Liver (tissue), 8 donors: ENCODE measurements at regions not wholly inside any gene's neighbourhood (a gene's known extent, or its start where the extent isn't known, plus 50 kb on each side); places are given as distances from the start of the nearest gene placed in this dataset.
A peak's percentile ranks its signal among the peaks of the same experiment; 100 is the strongest.

Experiments used
- DNase-seq: peaks from one replicate; pipeline ENCODE4 v3.0.0-alpha.2; 2017; ENCODE audit warnings: low spot score
- H3K27ac ChIP-seq, 2 donors: one replicate each; pipeline ENCODE4 v1.7.0; 2013; ENCODE audit warnings: inconsistent platforms in 2 of 2, low read length in 2 of 2, control low read depth in 1 of 2, low read depth in 1 of 2, mild to moderate bottlenecking in 1 of 2
- H3K27me3 ChIP-seq, 4 donors: one replicate each; pipeline versions ENCODE4 v1.6.1 to v1.7.0; 2013; ENCODE audit warnings: low read length in 3 of 4, inconsistent platforms in 1 of 4, mild to moderate bottlenecking in 1 of 4, moderate library complexity in 1 of 4; ENCODE audit not compliant: control insufficient read depth in 4 of 4, insufficient read depth in 4 of 4
- H3K36me3 ChIP-seq, 4 donors: one replicate each; pipeline versions ENCODE4 v1.6.1 to v1.7.0; 2013; ENCODE audit warnings: low read length in 3 of 4, mild to moderate bottlenecking in 3 of 4, low read depth in 1 of 4, moderate library complexity in 1 of 4; ENCODE audit not compliant: control insufficient read depth in 4 of 4, insufficient read depth in 3 of 4
- H3K4me1 ChIP-seq, 4 donors: one replicate each; pipeline versions ENCODE4 v1.6.1 to v1.7.0; 2013; ENCODE audit warnings: low read length in 3 of 4, mild to moderate bottlenecking in 3 of 4, moderate library complexity in 1 of 4; ENCODE audit not compliant: control insufficient read depth in 4 of 4, insufficient read depth in 4 of 4
- H3K4me3 ChIP-seq, 3 donors: one replicate each; pipeline versions ENCODE4 v1.6.1 to v1.7.0; 2013; ENCODE audit warnings: low read length in 3 of 3, control low read depth in 1 of 3, low read depth in 1 of 3, mild to moderate bottlenecking in 1 of 3
- H3K9ac ChIP-seq, 2 donors: one replicate each; pipeline ENCODE4 v1.7.0; 2013; ENCODE audit warnings: low read length in 2 of 2, mild to moderate bottlenecking in 2 of 2, moderate library complexity in 2 of 2, control low read depth in 1 of 2, low read depth in 1 of 2
- H3K9me3 ChIP-seq, 4 donors: one replicate each; pipeline versions ENCODE4 v1.6.1 to v1.7.0; 2013; ENCODE audit warnings: low read length in 3 of 4; ENCODE audit not compliant: control insufficient read depth in 4 of 4
- EGR1 ChIP-seq, 2 donors: IDR thresholded peaks; 2 replicates each; pipeline ENCODE4 v1.6.1; 2016 to 2018; ENCODE audit warnings: antibody characterized with exemption in 2 of 2, low read depth in 2 of 2
- FOXA1 ChIP-seq: IDR thresholded peaks from 2 replicates; pipeline ENCODE4 v1.6.1; 2016; ENCODE audit warnings: antibody characterized with exemption
- FOXA2 ChIP-seq: IDR thresholded peaks from 2 replicates; pipeline ENCODE4 v1.6.1; 2016; ENCODE audit warnings: antibody characterized with exemption
- GABPA ChIP-seq, 2 donors: IDR thresholded peaks in 1 of 2; conservative IDR thresholded peaks in 1 of 2; 2 replicates each; pipeline ENCODE4 v1.6.1; 2016; ENCODE audit warnings: antibody characterized with exemption in 2 of 2, mild to moderate bottlenecking in 1 of 2, moderate library complexity in 1 of 2
- HNF4A ChIP-seq, 2 donors: conservative IDR thresholded peaks; 2 replicates each; pipeline ENCODE4 v1.6.1; 2016; ENCODE audit warnings: antibody characterized with exemption in 2 of 2, mild to moderate bottlenecking in 2 of 2
- HNF4G ChIP-seq: IDR thresholded peaks from 2 replicates; pipeline ENCODE4 v1.6.1; 2016; ENCODE audit warnings: antibody characterized with exemption
- JUND ChIP-seq, 2 donors: IDR thresholded peaks; 2 replicates each; pipeline ENCODE4 v1.6.1; 2016; ENCODE audit warnings: antibody characterized with exemption in 2 of 2
- NR2F2 ChIP-seq: IDR thresholded peaks from 2 replicates; pipeline ENCODE4 v1.6.1; 2016; ENCODE audit warnings: antibody characterized with exemption
- RAD21 ChIP-seq, 2 donors: IDR thresholded peaks; 2 replicates each; pipeline ENCODE4 v1.6.1; 2016; ENCODE audit warnings: antibody characterized with exemption in 2 of 2, mild to moderate bottlenecking in 2 of 2
- RXRA ChIP-seq, 2 donors: IDR thresholded peaks; 2 replicates each; pipeline ENCODE4 v1.6.1; 2017 to 2018; ENCODE audit warnings: antibody characterized with exemption in 2 of 2, mild to moderate bottlenecking in 1 of 2
- SP1 ChIP-seq: IDR thresholded peaks from 2 replicates; pipeline ENCODE4 v1.6.1; 2018; ENCODE audit warnings: antibody characterized with exemption, mild to moderate bottlenecking
- TAF1 ChIP-seq: conservative IDR thresholded peaks from 2 replicates; pipeline ENCODE4 v1.6.1; 2016; ENCODE audit warnings: antibody characterized with exemption, mild to moderate bottlenecking
- YY1 ChIP-seq: IDR thresholded peaks from 2 replicates; pipeline ENCODE4 v1.6.1; 2016; ENCODE audit warnings: antibody characterized with exemption, mild to moderate bottlenecking
- WGBS: extraction: QIAGEN DNeasy Blood & Tissue Kit; methylation state at CpG from one replicate; pipeline ENCODE4 v1.1.7; 2013; 5-methylcytosine and 5-hydroxymethylcytosine counted together
- TF ChIP-seq, protein P1 (sequence below): IDR thresholded peaks from 2 replicates; pipeline ENCODE4 v1.6.1; 2016; ENCODE audit warnings: antibody characterized with exemption
- TF ChIP-seq, protein P2 (sequence below): fragments of 150-350 bp; IDR thresholded peaks from 2 replicates; pipeline ENCODE4 v1.5.1; 2017; ENCODE audit warnings: improper control_type of control experiment, low read depth, low read length; ENCODE audit not compliant: missing input control
- TF ChIP-seq, protein P3 (sequence below): IDR thresholded peaks from 2 replicates; pipeline ENCODE4 v1.6.1; 2016; ENCODE audit warnings: antibody characterized with exemption
- TF ChIP-seq, protein P4 (sequence below): IDR thresholded peaks from 2 replicates; pipeline ENCODE4 v1.6.1; 2016; ENCODE audit warnings: antibody characterized with exemption, mild to moderate bottlenecking
- TF ChIP-seq, protein P5 (sequence below): IDR thresholded peaks from 2 replicates; pipeline ENCODE4 v1.6.1; 2016; ENCODE audit warnings: antibody characterized with exemption
- donor health status: healthy.
- donor health status: healthy.
- donor health status: healthy.
- donor health status: healthy.
- donor health status: healthy.

DNA sequence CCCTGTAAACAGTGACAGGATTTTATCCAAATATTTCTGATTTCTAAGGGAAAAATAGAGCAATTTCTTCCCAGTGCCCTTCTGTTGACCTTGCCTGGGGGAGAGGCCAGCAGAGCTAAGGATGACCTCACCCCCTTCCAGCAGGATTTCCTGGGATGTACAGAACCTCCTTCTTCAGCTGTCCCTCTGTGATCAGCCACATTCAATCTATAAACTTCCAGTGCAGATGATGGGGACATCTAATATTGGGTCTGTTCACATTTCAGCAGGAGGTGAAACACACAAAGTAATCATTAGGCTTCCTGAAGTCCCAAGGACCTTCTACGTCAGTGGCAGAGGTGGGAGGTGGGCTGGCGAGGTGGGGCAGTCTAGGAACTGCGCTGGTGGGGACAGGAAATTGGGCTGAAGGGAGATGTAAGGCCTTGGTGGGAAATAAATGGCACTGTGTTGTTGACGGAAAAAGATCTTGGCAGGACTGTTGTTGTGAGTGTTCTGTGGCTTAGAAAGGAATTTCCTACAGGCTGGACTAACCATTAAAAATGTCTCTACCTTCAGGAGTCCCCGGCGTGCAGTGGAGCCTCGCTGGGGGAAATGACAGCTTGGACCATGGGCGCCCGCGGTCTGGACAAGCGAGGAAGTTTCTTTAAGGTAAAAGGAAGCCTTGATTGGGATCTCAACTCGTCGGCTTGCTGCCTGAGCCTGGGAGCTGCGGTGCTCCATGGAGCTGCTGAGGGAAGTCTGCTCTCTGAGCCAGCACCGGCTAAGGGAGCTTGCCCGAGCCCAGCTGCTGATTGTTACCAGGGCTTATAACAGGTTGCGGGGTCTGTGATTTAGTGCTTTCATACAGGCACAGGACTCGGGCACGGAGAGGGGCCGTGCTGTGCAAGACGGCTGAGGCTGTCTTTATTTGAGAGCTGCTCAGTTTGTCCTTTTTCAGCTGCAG lies 127.9 kb upstream of the NAA20 start:
- no peaks in the 10 kb centered on the region for H3K27me3 ChIP-seq
- DNase-seq, result no peak
- 65% methylated on average over 21 of the region's 21 CpGs for WGBS
- TF ChIP-seq, protein P1, sequence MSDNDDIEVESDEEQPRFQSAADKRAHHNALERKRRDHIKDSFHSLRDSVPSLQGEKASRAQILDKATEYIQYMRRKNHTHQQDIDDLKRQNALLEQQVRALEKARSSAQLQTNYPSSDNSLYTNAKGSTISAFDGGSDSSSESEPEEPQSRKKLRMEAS, result no peak
- TF ChIP-seq RXRA (IDR thresholded peaks at IDR 0.05), result peak in 1 of 2 donors; percentile 14
- TF ChIP-seq TAF1, result no peak
- TF ChIP-seq YY1, result no peak
- no peak for TF ChIP-seq FOXA1
- TF ChIP-seq, protein P2, sequence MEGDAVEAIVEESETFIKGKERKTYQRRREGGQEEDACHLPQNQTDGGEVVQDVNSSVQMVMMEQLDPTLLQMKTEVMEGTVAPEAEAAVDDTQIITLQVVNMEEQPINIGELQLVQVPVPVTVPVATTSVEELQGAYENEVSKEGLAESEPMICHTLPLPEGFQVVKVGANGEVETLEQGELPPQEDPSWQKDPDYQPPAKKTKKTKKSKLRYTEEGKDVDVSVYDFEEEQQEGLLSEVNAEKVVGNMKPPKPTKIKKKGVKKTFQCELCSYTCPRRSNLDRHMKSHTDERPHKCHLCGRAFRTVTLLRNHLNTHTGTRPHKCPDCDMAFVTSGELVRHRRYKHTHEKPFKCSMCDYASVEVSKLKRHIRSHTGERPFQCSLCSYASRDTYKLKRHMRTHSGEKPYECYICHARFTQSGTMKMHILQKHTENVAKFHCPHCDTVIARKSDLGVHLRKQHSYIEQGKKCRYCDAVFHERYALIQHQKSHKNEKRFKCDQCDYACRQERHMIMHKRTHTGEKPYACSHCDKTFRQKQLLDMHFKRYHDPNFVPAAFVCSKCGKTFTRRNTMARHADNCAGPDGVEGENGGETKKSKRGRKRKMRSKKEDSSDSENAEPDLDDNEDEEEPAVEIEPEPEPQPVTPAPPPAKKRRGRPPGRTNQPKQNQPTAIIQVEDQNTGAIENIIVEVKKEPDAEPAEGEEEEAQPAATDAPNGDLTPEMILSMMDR, result no peak
- TF ChIP-seq, protein P3, sequence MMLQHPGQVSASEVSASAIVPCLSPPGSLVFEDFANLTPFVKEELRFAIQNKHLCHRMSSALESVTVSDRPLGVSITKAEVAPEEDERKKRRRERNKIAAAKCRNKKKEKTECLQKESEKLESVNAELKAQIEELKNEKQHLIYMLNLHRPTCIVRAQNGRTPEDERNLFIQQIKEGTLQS, result no peak
- TF ChIP-seq, protein P4, sequence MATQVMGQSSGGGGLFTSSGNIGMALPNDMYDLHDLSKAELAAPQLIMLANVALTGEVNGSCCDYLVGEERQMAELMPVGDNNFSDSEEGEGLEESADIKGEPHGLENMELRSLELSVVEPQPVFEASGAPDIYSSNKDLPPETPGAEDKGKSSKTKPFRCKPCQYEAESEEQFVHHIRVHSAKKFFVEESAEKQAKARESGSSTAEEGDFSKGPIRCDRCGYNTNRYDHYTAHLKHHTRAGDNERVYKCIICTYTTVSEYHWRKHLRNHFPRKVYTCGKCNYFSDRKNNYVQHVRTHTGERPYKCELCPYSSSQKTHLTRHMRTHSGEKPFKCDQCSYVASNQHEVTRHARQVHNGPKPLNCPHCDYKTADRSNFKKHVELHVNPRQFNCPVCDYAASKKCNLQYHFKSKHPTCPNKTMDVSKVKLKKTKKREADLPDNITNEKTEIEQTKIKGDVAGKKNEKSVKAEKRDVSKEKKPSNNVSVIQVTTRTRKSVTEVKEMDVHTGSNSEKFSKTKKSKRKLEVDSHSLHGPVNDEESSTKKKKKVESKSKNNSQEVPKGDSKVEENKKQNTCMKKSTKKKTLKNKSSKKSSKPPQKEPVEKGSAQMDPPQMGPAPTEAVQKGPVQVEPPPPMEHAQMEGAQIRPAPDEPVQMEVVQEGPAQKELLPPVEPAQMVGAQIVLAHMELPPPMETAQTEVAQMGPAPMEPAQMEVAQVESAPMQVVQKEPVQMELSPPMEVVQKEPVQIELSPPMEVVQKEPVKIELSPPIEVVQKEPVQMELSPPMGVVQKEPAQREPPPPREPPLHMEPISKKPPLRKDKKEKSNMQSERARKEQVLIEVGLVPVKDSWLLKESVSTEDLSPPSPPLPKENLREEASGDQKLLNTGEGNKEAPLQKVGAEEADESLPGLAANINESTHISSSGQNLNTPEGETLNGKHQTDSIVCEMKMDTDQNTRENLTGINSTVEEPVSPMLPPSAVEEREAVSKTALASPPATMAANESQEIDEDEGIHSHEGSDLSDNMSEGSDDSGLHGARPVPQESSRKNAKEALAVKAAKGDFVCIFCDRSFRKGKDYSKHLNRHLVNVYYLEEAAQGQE, result no peak
- TF ChIP-seq EGR1 (IDR thresholded peaks at IDR 0.05; ENCODE audit: low read depth in 2 of 2), result no peak
- TF ChIP-seq NR2F2, result peak; percentile 42
- no peak for TF ChIP-seq HNF4A (conservative IDR thresholded peaks at IDR 0.05)
- TF ChIP-seq RAD21 (IDR thresholded peaks at IDR 0.05), result no peak
- no peak for TF ChIP-seq HNF4G
- peak in 1 of 2 donors; percentile 54 for TF ChIP-seq JUND (IDR thresholded peaks at IDR 0.05)
- TF ChIP-seq SP1, result no peak
- no peak for TF ChIP-seq FOXA2
- TF ChIP-seq GABPA (IDR thresholded peaks at IDR 0.05 in 1 of 2, conservative IDR thresholded peaks at IDR 0.05 in 1 of 2), result no peak
- TF ChIP-seq, protein P5, sequence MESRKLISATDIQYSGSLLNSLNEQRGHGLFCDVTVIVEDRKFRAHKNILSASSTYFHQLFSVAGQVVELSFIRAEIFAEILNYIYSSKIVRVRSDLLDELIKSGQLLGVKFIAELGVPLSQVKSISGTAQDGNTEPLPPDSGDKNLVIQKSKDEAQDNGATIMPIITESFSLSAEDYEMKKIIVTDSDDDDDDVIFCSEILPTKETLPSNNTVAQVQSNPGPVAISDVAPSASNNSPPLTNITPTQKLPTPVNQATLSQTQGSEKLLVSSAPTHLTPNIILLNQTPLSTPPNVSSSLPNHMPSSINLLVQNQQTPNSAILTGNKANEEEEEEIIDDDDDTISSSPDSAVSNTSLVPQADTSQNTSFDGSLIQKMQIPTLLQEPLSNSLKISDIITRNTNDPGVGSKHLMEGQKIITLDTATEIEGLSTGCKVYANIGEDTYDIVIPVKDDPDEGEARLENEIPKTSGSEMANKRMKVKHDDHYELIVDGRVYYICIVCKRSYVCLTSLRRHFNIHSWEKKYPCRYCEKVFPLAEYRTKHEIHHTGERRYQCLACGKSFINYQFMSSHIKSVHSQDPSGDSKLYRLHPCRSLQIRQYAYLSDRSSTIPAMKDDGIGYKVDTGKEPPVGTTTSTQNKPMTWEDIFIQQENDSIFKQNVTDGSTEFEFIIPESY, result no peak
- peaks cover 3 to 43% (median 35%) of the 10 kb centered on the region in 4 donors for H3K4me1 ChIP-seq
- no peaks in the 10 kb centered on the region for H3K9me3 ChIP-seq
- H3K36me3 ChIP-seq, result peaks cover 0 to 7% (median 2%) of the 10 kb centered on the region in 4 donors
- H3K4me3 ChIP-seq, result peak overlapping the region in 1 of 3 donors; percentile 23
- H3K27ac ChIP-seq, result peak overlapping the region; percentile 34 to 48
- H3K9ac ChIP-seq, result no peak overlapping the region
